ENCODE measurements at regions not wholly inside any gene's neighbourhood (a gene's known extent, or its start where the extent isn't known, plus 50 kb on each side); places are given as distances from the start of the nearest gene placed in this dataset.

- no peak for TF ChIP-seq CTCF (IDR thresholded peaks at IDR 0.05)
- no peak for TF ChIP-seq POLR2AphosphoS5 (IDR thresholded peaks at IDR 0.05)
- TF ChIP-seq EP300 (IDR thresholded peaks at IDR 0.05) = no peak
These were observed 110.6 kb downstream of the CD164 start for GRCh38 chr6:109271622-109272021.
